PC-3 (cell line): ENCODE measurements at regions not wholly inside any gene's neighbourhood (a gene's known extent, or its start where the extent isn't known, plus 50 kb on each side); places are given as distances from the start of the nearest gene placed in this dataset.

ENCODE experiments used
- EZH2 ChIP-seq: fragments of 300-600 bp; sonication (generic); IDR thresholded peaks from one replicate; pipeline ENCODE4 v1.6.1; 2017; ENCODE audit warnings: antibody characterized with exemption, mild to moderate bottlenecking, low read length; ENCODE audit not compliant: unreplicated experiment
- EZH2phosphoT487 ChIP-seq: fragments of 300-600 bp; sonication (generic); IDR thresholded peaks from 2 replicates; pipeline ENCODE4 v1.6.1; 2018; ENCODE audit warnings: mild to moderate bottlenecking, antibody characterized with exemption, low read length, borderline replicate concordance
- TF ChIP-seq, protein P1 (sequence below): fragments of 300-600 bp; sonication (generic); conservative IDR thresholded peaks from 2 replicates; pipeline ENCODE4 v1.5.1; 2017; ENCODE audit warnings: antibody characterized with exemption, low read depth, mild to moderate bottlenecking, low read length

- TF ChIP-seq, protein P1, sequence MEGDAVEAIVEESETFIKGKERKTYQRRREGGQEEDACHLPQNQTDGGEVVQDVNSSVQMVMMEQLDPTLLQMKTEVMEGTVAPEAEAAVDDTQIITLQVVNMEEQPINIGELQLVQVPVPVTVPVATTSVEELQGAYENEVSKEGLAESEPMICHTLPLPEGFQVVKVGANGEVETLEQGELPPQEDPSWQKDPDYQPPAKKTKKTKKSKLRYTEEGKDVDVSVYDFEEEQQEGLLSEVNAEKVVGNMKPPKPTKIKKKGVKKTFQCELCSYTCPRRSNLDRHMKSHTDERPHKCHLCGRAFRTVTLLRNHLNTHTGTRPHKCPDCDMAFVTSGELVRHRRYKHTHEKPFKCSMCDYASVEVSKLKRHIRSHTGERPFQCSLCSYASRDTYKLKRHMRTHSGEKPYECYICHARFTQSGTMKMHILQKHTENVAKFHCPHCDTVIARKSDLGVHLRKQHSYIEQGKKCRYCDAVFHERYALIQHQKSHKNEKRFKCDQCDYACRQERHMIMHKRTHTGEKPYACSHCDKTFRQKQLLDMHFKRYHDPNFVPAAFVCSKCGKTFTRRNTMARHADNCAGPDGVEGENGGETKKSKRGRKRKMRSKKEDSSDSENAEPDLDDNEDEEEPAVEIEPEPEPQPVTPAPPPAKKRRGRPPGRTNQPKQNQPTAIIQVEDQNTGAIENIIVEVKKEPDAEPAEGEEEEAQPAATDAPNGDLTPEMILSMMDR = no peak
- TF ChIP-seq EZH2 (no peak), EZH2phosphoT487 (no peak)
Measured at GRCh38 chr5:27437594-27438200, 399.3 kb upstream of the CDH9 start.
